Upper lobe of left lung (tissue), 6 donors: ENCODE measurements at regions not wholly inside any gene's neighbourhood (a gene's known extent, or its start where the extent isn't known, plus 50 kb on each side); places are given as distances from the start of the nearest gene placed in this dataset.

Source experiments
- ATAC-seq, 2 donors: fragments of 200-7000 bp; cut with Tn5 transposase; one replicate each; pipeline ENCODE4 v1.9.1; 2022; ENCODE audit warnings: mild to moderate bottlenecking in 2 of 2, moderate library complexity in 2 of 2; ENCODE audit not compliant: low FRiP score in 2 of 2
- DNase-seq, 2 donors: peaks; one replicate each; pipeline ENCODE4 v3.0.0-alpha.2; 2019 to 2020
- H3K27ac ChIP-seq, 4 donors: fragments of 200-600 bp; sonication (generic); one replicate each; pipeline ENCODE4 v1.5.1; 2016 to 2019
- H3K27me3 ChIP-seq, 4 donors: fragments of 200-600 bp; sonication (generic); one replicate each; pipeline ENCODE4 v1.5.1; 2017 to 2019
- H3K36me3 ChIP-seq, 4 donors: fragments of 200-600 bp; sonication (generic); one replicate each; pipeline ENCODE4 v1.5.1; 2016 to 2019
- H3K4me1 ChIP-seq, 4 donors: fragments of 200-600 bp; sonication (generic); one replicate each; pipeline ENCODE4 v1.5.1; 2018 to 2019
- H3K4me3 ChIP-seq, 4 donors: fragments of 200-600 bp; sonication (generic); one replicate each; pipeline ENCODE4 v1.5.1; 2017 to 2019; ENCODE audit warnings: mild to moderate bottlenecking in 2 of 4, moderate library complexity in 1 of 4
- H3K9me3 ChIP-seq, 4 donors: fragments of 200-600 bp; sonication (generic); one replicate each; pipeline ENCODE4 v1.5.1; 2018 to 2019
- CTCF ChIP-seq, 6 experiments: fragments of 450-650 bp in 4 of 6; fragments of 200-600 bp in 2 of 6; sonication (generic) in 2 of 6; IDR thresholded peaks; one replicate each; pipeline ENCODE4 v1.5.1; 2016 to 2019; ENCODE audit warnings: antibody characterized with exemption in 6 of 6
- EP300 ChIP-seq, 4 donors: sonication (generic); formaldehyde crosslinking; IDR thresholded peaks; one replicate each; pipeline ENCODE4 v1.5.1; 2017; ENCODE audit warnings: antibody characterized with exemption in 4 of 4, control low read depth in 2 of 4
- POLR2A ChIP-seq, 4 donors: fragments of 450-650 bp; IDR thresholded peaks; one replicate each; pipeline ENCODE4 v1.5.1; 2016 to 2017; ENCODE audit warnings: antibody characterized with exemption in 4 of 4, mild to moderate bottlenecking in 2 of 4
- POLR2AphosphoS5 ChIP-seq, 2 donors: sonication (generic); formaldehyde crosslinking; IDR thresholded peaks; one replicate each; pipeline ENCODE4 v1.5.1; 2017; ENCODE audit warnings: antibody characterized with exemption in 2 of 2
- WGBS, 2 donors: methylation state at CpG; one replicate each; pipeline ENCODE4 v1.1.5; 2017 to 2018; 5-methylcytosine and 5-hydroxymethylcytosine counted together
- donor health status: DM: no; HTN: no; CAD: no; lungs with moderate emphysema.
- donor health status: DM: no; HTN: yes; CAD: no; lungs with severe emphysema.

GRCh38 chr2:59254279-59254678 lies 1013.2 kb upstream of the FANCL start:
- ATAC-seq: no peak
- no peaks in the 10 kb centered on the region for H3K36me3 ChIP-seq
- DNase-seq: no peak
- H3K4me1 ChIP-seq: no peaks in the 10 kb centered on the region
- no peak overlapping the region for H3K27ac ChIP-seq
- H3K4me3 ChIP-seq: no peak overlapping the region
- TF ChIP-seq POLR2AphosphoS5 (IDR thresholded peaks at IDR 0.05) (no peak), CTCF (IDR thresholded peaks at IDR 0.05) (no peak), POLR2A (IDR thresholded peaks at IDR 0.05) (no peak), EP300 (IDR thresholded peaks at IDR 0.05) (no peak)
- WGBS, 2 donors: 97 to 100% methylated on average over 1 of the region's 1 CpG
- no peaks in the 10 kb centered on the region for H3K27me3 ChIP-seq
- no peaks in the 10 kb centered on the region for H3K9me3 ChIP-seq

- ATAC-seq: no peak
- Histone ChIP-seq H3K9me3 (no peaks in the 10 kb centered on the region), H3K27ac (no peak overlapping the region), H3K4me1 (no peaks in the 10 kb centered on the region), H3K27me3 (no peaks in the 10 kb centered on the region), H3K36me3 (no peaks in the 10 kb centered on the region), H3K4me3 (no peak overlapping the region)
- TF ChIP-seq POLR2AphosphoS5 (IDR thresholded peaks at IDR 0.05) (no peak), EP300 (IDR thresholded peaks at IDR 0.05) (no peak), POLR2A (IDR thresholded peaks at IDR 0.05) (no peak), CTCF (IDR thresholded peaks at IDR 0.05) (no peak)
- 39 to 60% methylated on average over 1 of the region's 1 CpG for WGBS, 2 donors
- no peak for DNase-seq
Measured at GRCh38 chr2:59250307-59250677, 1009.2 kb upstream of the FANCL start.

- Histone ChIP-seq H3K27me3 (no peaks in the 10 kb centered on the region), H3K4me3 (no peak overlapping the region), H3K27ac (no peak overlapping the region), H3K4me1 (no peaks in the 10 kb centered on the region), H3K36me3 (no peaks in the 10 kb centered on the region), H3K9me3 (no peaks in the 10 kb centered on the region)
- no peak for ATAC-seq
- 45 to 50% methylated on average over 23 of the region's 23 CpGs for WGBS, 2 donors
- TF ChIP-seq CTCF (IDR thresholded peaks at IDR 0.05): no peak
- TF ChIP-seq EP300 (IDR thresholded peaks at IDR 0.05): no peak
- DNase-seq: peak in 1 of 2 donors; percentile 14
Measured at GRCh38 chr2:59249441-59250306, 1008.5 kb upstream of the FANCL start.

- TF ChIP-seq CTCF (IDR thresholded peaks at IDR 0.05) (no peak), POLR2AphosphoS5 (IDR thresholded peaks at IDR 0.05) (no peak), POLR2A (IDR thresholded peaks at IDR 0.05) (no peak), EP300 (IDR thresholded peaks at IDR 0.05) (no peak)
- 56 to 66% methylated on average over 4 of the region's 4 CpGs for WGBS, 2 donors
- no peak overlapping the region for H3K27ac ChIP-seq
- DNase-seq: no peak
- H3K4me3 ChIP-seq: no peak overlapping the region
- no peaks in the 10 kb centered on the region for H3K4me1 ChIP-seq
- no peaks in the 10 kb centered on the region for H3K36me3 ChIP-seq
- ATAC-seq: no peak
- no peaks in the 10 kb centered on the region for H3K9me3 ChIP-seq
- H3K27me3 ChIP-seq: no peaks in the 10 kb centered on the region
Measured at GRCh38 chr2:59239146-59239545, 998.0 kb upstream of the FANCL start.

- DNase-seq (no peak), ATAC-seq (no peak)
- no peak overlapping the region for H3K4me3 ChIP-seq
- H3K36me3 ChIP-seq: no peaks in the 10 kb centered on the region
- H3K4me1 ChIP-seq: no peaks in the 10 kb centered on the region
- no peaks in the 10 kb centered on the region for H3K27me3 ChIP-seq
- H3K9me3 ChIP-seq: no peaks in the 10 kb centered on the region
- TF ChIP-seq EP300 (IDR thresholded peaks at IDR 0.05): no peak
- TF ChIP-seq CTCF (IDR thresholded peaks at IDR 0.05): no peak
- no peak for TF ChIP-seq POLR2A (IDR thresholded peaks at IDR 0.05)
- no peak for TF ChIP-seq POLR2AphosphoS5 (IDR thresholded peaks at IDR 0.05)
- WGBS, 2 donors: 68 to 78% methylated on average over 2 of the region's 2 CpGs
- H3K27ac ChIP-seq: no peak overlapping the region
Measured at GRCh38 chr2:59237311-59237710, 996.2 kb upstream of the FANCL start.
